IMR-90 (cell line): ENCODE measurements at regions not wholly inside any gene's neighbourhood (a gene's known extent, or its start where the extent isn't known, plus 50 kb on each side); places are given as distances from the start of the nearest gene placed in this dataset.

Source experiments
- BHLHE40 ChIP-seq: fragments of 150-350 bp; IDR thresholded peaks from 2 replicates; pipeline ENCODE4 v1.6.1; 2016; ENCODE audit warnings: mild to moderate bottlenecking, low read depth, low read length
- CEBPB ChIP-seq: IDR thresholded peaks from 2 replicates; pipeline ENCODE4 v1.6.1; 2012; ENCODE audit warnings: low read depth, low read length, improper control_type of control experiment
- CTCF ChIP-seq: conservative IDR thresholded peaks from 2 replicates; pipeline ENCODE4 v1.5.1; 2012; ENCODE audit warnings: mild to moderate bottlenecking, low read depth, low read length, improper control_type of control experiment
- ELK1 ChIP-seq: fragments of 150-350 bp; IDR thresholded peaks from 2 replicates; pipeline ENCODE4 v1.6.1; 2016; ENCODE audit warnings: low read depth, mild to moderate bottlenecking, low read length, moderate library complexity, borderline replicate concordance
- MXI1 ChIP-seq: IDR thresholded peaks from 2 replicates; pipeline ENCODE4 v1.6.1; 2012; ENCODE audit warnings: low read depth, mild to moderate bottlenecking, low read length, moderate library complexity, borderline replicate concordance
- POLR2A ChIP-seq: IDR thresholded peaks from 2 replicates; pipeline ENCODE4 v1.6.1; 2012; ENCODE audit warnings: mild to moderate bottlenecking, low read depth, low read length
- RAD21 ChIP-seq: IDR thresholded peaks from 2 replicates; pipeline ENCODE4 v1.6.1; 2012; ENCODE audit warnings: low read length, improper control_type of control experiment
- RFX5 ChIP-seq: IDR thresholded peaks from 2 replicates; pipeline ENCODE4 v1.8.0; 2012; ENCODE audit warnings: low read depth, mild to moderate bottlenecking, low read length, moderate library complexity
- SMC3 ChIP-seq: fragments of 150-350 bp; IDR thresholded peaks from 2 replicates; pipeline ENCODE4 v1.6.1; 2016; ENCODE audit warnings: low read depth, mild to moderate bottlenecking, antibody characterized with exemption, low read length, moderate library complexity
- USF2 ChIP-seq: fragments of 150-350 bp; IDR thresholded peaks from 2 replicates; pipeline ENCODE4 v1.6.1; 2017; ENCODE audit warnings: mild to moderate bottlenecking, antibody characterized with exemption, low read length, low read depth

- TF ChIP-seq POLR2A (no peak), SMC3 (no peak), MXI1 (no peak), CTCF (no peak), CEBPB (no peak), USF2 (no peak), BHLHE40 (no peak), ELK1 (no peak), RAD21 (no peak), RFX5 (no peak)
These were observed 58.6 kb upstream of the FBXO11 start for GRCh38 chr2:47964722-47965434.
